ENCODE measurements at regions not wholly inside any gene's neighbourhood (a gene's known extent, or its start where the extent isn't known, plus 50 kb on each side); places are given as distances from the start of the nearest gene placed in this dataset.

GRCh38 chr19:31553112-31553845 is 204.0 kb upstream of the TSHZ3 start:
- no peak for DNase-seq (ENCODE audit: insufficient read length)
- no peak for TF ChIP-seq POLR2A (IDR thresholded peaks at IDR 0.05; ENCODE audit: low read depth, low read length)
- TF ChIP-seq POLR2AphosphoS5 (IDR thresholded peaks at IDR 0.05; ENCODE audit: low read depth, low read length) = no peak
- TF ChIP-seq TAF1 (IDR thresholded peaks at IDR 0.05; ENCODE audit: borderline replicate concordance, low read depth, low read length) = no peak
- FAIRE-seq = no peak

DNA sequence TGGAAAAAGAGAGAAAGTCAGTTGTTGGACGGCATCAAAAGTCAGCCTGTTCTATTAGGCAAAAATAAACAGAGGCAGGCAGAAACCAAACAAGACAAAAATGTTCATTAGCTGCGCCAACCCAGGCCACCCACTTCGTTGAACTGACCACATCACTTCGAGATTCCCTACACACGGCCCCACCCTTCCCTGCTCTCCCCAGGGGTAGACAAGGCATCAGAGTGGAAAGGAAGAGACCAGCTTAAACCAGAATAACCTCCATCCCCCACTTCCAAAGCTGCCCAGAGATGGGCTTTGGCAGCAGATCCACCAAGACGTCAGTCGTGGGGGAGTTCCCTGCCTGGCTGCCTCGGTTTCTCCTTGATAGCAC is 204.6 kb upstream of the TSHZ3 start:
- DNase-seq (ENCODE audit: insufficient read length) = no peak
- no peak for FAIRE-seq
- no peak for TF ChIP-seq POLR2AphosphoS5 (IDR thresholded peaks at IDR 0.05; ENCODE audit: low read depth, low read length)
- no peak for TF ChIP-seq POLR2A (IDR thresholded peaks at IDR 0.05; ENCODE audit: low read depth, low read length)
- TF ChIP-seq TAF1 (IDR thresholded peaks at IDR 0.05; ENCODE audit: borderline replicate concordance, low read depth, low read length) = no peak

- FAIRE-seq (no peak), DNase-seq (ENCODE audit: insufficient read length) (no peak)
- TF ChIP-seq POLR2A (IDR thresholded peaks at IDR 0.05; ENCODE audit: low read depth, low read length) (no peak), POLR2AphosphoS5 (IDR thresholded peaks at IDR 0.05; ENCODE audit: low read depth, low read length) (no peak), TAF1 (IDR thresholded peaks at IDR 0.05; ENCODE audit: borderline replicate concordance, low read depth, low read length) (no peak)
These were observed 205.1 kb upstream of the TSHZ3 start for GRCh38 chr19:31554360-31554759.

DNA sequence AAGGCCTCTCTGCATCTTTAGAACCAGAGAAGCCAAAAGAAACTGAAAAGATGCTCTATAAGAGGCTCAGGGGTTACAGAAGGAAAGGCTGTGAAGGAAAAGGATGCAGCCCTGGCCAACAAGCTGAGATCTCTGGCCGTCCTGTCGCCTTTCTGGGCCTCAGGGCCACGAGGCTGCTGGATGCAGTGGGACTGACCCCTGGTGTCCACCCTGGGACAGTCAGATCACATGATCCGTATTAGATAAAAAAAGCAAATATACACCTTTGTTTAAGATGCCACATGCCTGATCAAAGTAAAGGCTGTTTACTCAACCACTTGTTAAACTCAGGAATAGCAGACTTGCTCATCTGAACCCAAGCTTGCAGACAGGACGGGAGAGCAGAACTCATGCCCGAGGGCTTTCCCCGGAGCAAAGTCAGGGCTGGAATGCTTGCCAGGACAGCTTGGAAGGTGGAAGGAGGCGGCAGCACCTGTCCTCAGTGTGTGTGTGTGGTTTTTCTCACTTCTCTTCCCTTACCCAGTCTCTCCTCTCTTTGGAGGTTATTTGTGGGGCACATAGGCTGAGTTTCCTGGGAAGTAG is 206.5 kb upstream of the TSHZ3 start:
- FAIRE-seq = no peak
- no peak for DNase-seq (ENCODE audit: insufficient read length)
- TF ChIP-seq TAF1 (IDR thresholded peaks at IDR 0.05; ENCODE audit: borderline replicate concordance, low read depth, low read length) (no peak), POLR2A (IDR thresholded peaks at IDR 0.05; ENCODE audit: low read depth, low read length) (no peak), POLR2AphosphoS5 (IDR thresholded peaks at IDR 0.05; ENCODE audit: low read depth, low read length) (no peak)

- FAIRE-seq = no peak
- TF ChIP-seq POLR2A (IDR thresholded peaks at IDR 0.05; ENCODE audit: low read depth, low read length) (no peak), POLR2AphosphoS5 (IDR thresholded peaks at IDR 0.05; ENCODE audit: low read depth, low read length) (no peak), TAF1 (IDR thresholded peaks at IDR 0.05; ENCODE audit: borderline replicate concordance, low read depth, low read length) (no peak)
- DNase-seq (ENCODE audit: insufficient read length) = no peak
These were observed 210.3 kb upstream of the TSHZ3 start for GRCh38 chr19:31559494-31559893.

DNA sequence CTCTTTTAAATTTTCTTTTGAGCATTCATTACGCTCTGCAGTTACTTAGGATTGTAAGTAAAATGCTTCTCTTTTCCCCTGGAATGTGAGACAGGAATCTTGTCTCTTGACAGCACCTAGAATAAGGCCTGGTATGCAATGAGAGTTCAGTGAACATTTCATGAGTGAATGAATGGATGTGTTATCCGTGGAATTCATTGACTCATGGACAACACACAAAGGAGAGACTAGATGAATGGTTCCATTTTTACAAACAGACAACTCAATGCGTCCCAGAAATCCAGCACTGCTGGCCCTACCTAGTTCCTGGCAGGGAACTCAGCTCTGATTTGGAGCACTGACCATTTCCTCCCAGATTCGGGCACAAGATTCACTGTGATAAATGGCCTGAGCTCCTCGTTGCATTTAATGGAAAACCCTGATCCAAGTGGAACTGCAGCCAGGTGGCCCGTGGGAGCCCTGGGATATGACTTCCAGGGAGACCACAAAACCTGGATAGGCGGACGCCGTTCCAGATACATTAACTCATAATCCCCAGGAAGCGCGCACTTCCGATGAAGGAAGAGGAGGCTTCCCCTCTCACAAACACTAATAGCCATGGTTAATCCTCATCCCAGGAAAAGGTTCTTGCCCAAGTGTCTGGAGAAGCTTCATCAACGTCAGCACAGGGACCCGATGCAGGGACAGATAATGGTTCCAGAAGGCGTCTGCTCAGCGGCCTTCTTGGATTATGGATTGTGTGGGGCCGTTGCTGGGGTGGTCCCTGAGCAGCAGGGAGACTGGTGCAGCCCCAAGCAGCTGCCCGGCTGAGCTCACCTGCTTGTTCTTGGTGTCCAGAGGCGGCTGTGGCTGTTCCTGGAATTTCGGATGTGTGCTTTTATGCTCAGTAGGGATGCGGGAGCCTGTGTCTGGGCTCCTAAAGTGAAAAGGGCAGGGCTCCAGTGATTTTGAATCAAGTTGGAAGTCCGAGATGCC is 211.1 kb upstream of the TSHZ3 start:
- no peak for DNase-seq (ENCODE audit: insufficient read length)
- no peak for FAIRE-seq
- TF ChIP-seq TAF1 (IDR thresholded peaks at IDR 0.05; ENCODE audit: borderline replicate concordance, low read depth, low read length) = no peak
- no peak for TF ChIP-seq POLR2A (IDR thresholded peaks at IDR 0.05; ENCODE audit: low read depth, low read length)
- no peak for TF ChIP-seq POLR2AphosphoS5 (IDR thresholded peaks at IDR 0.05; ENCODE audit: low read depth, low read length)

DNA sequence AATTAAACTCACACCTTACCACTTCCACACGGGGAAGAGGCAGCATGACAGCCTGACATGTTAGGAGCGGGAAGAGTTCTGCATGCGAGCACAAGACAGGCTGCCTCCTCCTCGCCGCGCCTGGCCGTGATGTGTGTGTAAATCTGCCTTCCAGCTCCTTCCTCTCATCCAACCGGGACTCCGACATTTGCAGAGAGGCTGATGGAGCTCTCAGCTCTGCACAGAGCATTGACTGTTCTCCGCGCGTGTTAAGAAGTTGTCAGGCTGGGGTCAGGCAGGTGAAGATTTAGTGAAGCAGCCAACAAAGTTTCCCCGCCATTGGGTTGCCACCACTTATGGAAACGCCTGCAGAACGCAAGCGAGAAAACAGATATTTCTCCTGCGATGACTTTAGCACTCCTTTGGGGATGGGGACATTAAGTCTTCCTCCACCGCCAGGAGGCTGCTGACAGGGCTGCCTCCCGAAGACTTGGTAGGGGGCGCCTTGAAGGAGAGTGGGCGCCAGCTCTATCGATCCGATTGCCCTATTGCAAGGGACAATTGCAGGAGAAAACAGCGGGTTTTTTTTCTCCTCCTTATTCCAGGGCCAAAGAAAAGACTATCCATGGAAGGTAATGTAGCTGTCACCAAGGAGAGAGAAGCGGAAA is 213.9 kb upstream of the TSHZ3 start:
- DNase-seq (ENCODE audit: insufficient read length) = no peak
- TF ChIP-seq POLR2AphosphoS5 (IDR thresholded peaks at IDR 0.05; ENCODE audit: low read depth, low read length) (no peak), TAF1 (IDR thresholded peaks at IDR 0.05; ENCODE audit: borderline replicate concordance, low read depth, low read length) (no peak), POLR2A (IDR thresholded peaks at IDR 0.05; ENCODE audit: low read depth, low read length) (no peak)
- FAIRE-seq = no peak

DNA sequence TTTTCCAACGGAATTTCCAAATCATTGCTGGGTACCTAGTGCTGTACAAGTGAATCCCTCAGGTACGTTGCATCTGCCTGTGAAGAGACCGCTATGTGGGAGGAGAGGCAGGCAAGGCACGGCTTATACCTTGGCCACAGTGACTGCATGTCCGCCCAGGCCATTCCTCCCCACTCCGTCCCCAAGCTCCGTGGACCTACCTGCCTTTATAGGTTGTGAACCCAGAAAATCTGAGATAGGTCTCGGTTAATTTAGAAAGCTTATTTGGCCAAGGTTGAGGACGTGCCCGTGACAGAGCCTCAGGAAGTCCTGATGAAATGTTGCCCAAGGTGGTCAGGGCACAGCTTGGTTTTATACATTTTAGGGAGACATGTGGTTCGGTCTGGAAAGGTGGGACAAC is 218.5 kb upstream of the TSHZ3 start:
- FAIRE-seq = no peak
- DNase-seq (ENCODE audit: insufficient read length) = no peak
- TF ChIP-seq TAF1 (IDR thresholded peaks at IDR 0.05; ENCODE audit: borderline replicate concordance, low read depth, low read length) (no peak), POLR2A (IDR thresholded peaks at IDR 0.05; ENCODE audit: low read depth, low read length) (no peak), POLR2AphosphoS5 (IDR thresholded peaks at IDR 0.05; ENCODE audit: low read depth, low read length) (no peak)

GRCh38 chr19:31568724-31569123 is 219.5 kb upstream of the TSHZ3 start:
- TF ChIP-seq TAF1 (IDR thresholded peaks at IDR 0.05; ENCODE audit: borderline replicate concordance, low read depth, low read length) = no peak
- no peak for DNase-seq (ENCODE audit: insufficient read length)
- FAIRE-seq = no peak

- no peak for FAIRE-seq
- TF ChIP-seq TAF1 (IDR thresholded peaks at IDR 0.05; ENCODE audit: borderline replicate concordance, low read depth, low read length) (no peak), POLR2A (IDR thresholded peaks at IDR 0.05; ENCODE audit: low read depth, low read length) (no peak), POLR2AphosphoS5 (IDR thresholded peaks at IDR 0.05; ENCODE audit: low read depth, low read length) (no peak)
- no peak for DNase-seq (ENCODE audit: insufficient read length)
These were observed 221.5 kb upstream of the TSHZ3 start for GRCh38 chr19:31570718-31571117.

All from GM12892 (cell line).